ENCODE measurements at regions not wholly inside any gene's neighbourhood (a gene's known extent, or its start where the extent isn't known, plus 50 kb on each side); places are given as distances from the start of the nearest gene placed in this dataset.

- TF ChIP-seq AR (CRISPR knock-in tag; IDR thresholded peaks at IDR 0.05) (no peak), MAX (CRISPR knock-in tag; IDR thresholded peaks at IDR 0.05) (no peak), PREB (CRISPR knock-in tag; IDR thresholded peaks at IDR 0.05; ENCODE audit: borderline replicate concordance) (no peak), CTCF (IDR thresholded peaks at IDR 0.05) (no peak), ZNF263 (CRISPR knock-in tag; IDR thresholded peaks at IDR 0.05; ENCODE audit: low read depth) (no peak), FOXK1 (CRISPR knock-in tag; IDR thresholded peaks at IDR 0.05) (no peak), KAT7 (CRISPR knock-in tag; IDR thresholded peaks at IDR 0.05; ENCODE audit: borderline replicate concordance) (no peak)
Measured at GRCh38 chr7:34333925-34334324, 324.1 kb upstream of the NPSR1 start (continued).

- Mint-ChIP-seq H3K4me3 (no peak overlapping the region), H3K27ac (no peak overlapping the region)
- POLR2A ChIA-PET = no interaction called here
Measured at GRCh38 chr7:34337163-34337562, 320.9 kb upstream of the NPSR1 start.

More at GRCh38 chr7:34337163-34337562, 320.9 kb upstream of the NPSR1 start:
- CTCF ChIA-PET = no interaction called here
- H3K27me3 Mint-ChIP-seq (ENCODE audit: low read depth) = no peaks in the 10 kb centered on the region
- H3K9me3 Mint-ChIP-seq = no peaks in the 10 kb centered on the region
- no peaks in the 10 kb centered on the region for H3K36me3 Mint-ChIP-seq
- no peak for TF ChIP-seq ZNF281 (CRISPR knock-in tag; IDR thresholded peaks at IDR 0.05)
- TF ChIP-seq FOXK1 (CRISPR knock-in tag; IDR thresholded peaks at IDR 0.05) = no peak
- TF ChIP-seq CREB1 (CRISPR knock-in tag; IDR thresholded peaks at IDR 0.05) = no peak
- TF ChIP-seq IRF1 (CRISPR knock-in tag; IDR thresholded peaks at IDR 0.05) = no peak
- H3K4me1 Mint-ChIP-seq = peaks cover 16% of the 10 kb centered on the region
- ATAC-seq (no peak), DNase-seq (ENCODE audit: low spot score) (no peak)
